ENCODE measurements at regions not wholly inside any gene's neighbourhood (a gene's known extent, or its start where the extent isn't known, plus 50 kb on each side); places are given as distances from the start of the nearest gene placed in this dataset.

DNA sequence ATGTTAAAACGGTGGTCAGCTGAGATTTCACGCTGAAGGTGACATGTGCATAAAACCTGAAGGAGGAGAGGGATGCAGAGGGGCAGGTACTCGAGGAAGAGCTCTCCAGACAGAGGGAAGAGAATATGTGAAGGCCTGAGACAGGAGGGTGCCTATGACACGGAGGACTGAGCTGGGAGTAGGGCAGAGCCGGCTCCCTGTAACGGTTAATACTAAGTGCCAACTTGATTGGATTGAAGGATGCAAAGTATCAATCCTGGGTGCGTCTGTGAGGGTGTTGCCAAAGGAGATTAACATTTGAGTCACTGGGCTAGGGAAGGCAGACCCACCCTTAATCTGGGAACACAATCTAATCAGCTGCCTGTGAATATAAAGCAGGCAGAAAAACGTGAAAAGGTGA is 136.2 kb upstream of the SYT6 start:
- intact Hi-C loops (cut with DNase I): loop anchor here in 1 of 2 donors (5.0 kb wide), 1 partner anchor 453 kb away; no protein-coding TSS in a partner anchor
- no peak overlapping the region for H3K27ac ChIP-seq
- H3K4me1 ChIP-seq: no peaks in the 10 kb centered on the region
- no peaks in the 10 kb centered on the region for H3K36me3 ChIP-seq (ENCODE audit: insufficient read depth in 1 of 2, low read depth in 1 of 2)
- H3K27me3 ChIP-seq (ENCODE audit: insufficient read depth in 3 of 3, low read length in 2 of 3): no peaks in the 10 kb centered on the region
- DNase-seq (no peak), ATAC-seq (no peak)
- H3K4me3 ChIP-seq: no peak overlapping the region
- no peaks in the 10 kb centered on the region for H3K9me3 ChIP-seq
- TF ChIP-seq, protein P1, sequence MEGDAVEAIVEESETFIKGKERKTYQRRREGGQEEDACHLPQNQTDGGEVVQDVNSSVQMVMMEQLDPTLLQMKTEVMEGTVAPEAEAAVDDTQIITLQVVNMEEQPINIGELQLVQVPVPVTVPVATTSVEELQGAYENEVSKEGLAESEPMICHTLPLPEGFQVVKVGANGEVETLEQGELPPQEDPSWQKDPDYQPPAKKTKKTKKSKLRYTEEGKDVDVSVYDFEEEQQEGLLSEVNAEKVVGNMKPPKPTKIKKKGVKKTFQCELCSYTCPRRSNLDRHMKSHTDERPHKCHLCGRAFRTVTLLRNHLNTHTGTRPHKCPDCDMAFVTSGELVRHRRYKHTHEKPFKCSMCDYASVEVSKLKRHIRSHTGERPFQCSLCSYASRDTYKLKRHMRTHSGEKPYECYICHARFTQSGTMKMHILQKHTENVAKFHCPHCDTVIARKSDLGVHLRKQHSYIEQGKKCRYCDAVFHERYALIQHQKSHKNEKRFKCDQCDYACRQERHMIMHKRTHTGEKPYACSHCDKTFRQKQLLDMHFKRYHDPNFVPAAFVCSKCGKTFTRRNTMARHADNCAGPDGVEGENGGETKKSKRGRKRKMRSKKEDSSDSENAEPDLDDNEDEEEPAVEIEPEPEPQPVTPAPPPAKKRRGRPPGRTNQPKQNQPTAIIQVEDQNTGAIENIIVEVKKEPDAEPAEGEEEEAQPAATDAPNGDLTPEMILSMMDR (IDR thresholded peaks at IDR 0.05): no peak
- WGBS, 3 donors: 60 to 68% (median 61%) methylated on average over 8 of the region's 8 CpGs

DNA sequence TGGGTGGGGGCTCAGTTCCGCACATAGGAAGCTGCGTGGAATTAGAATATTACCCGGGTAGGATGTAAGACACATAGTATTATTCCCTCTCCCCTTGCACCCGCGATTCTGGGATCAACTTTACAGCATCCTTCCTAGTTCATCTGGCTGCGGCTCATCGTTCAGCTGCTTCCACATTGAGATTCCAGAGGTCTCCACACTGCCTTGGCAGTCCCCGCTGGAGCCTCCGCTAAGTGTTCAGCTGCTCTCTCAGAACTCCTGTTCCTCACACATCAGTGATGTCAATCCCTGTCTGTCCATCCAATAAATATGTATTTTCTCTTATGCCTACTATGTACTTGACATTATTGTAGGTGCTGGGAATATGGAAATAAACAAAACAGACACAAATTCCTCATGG is 135.6 kb upstream of the SYT6 start:
- Histone ChIP-seq H3K4me3 (no peak overlapping the region), H3K9me3 (no peaks in the 10 kb centered on the region), H3K4me1 (no peaks in the 10 kb centered on the region), H3K36me3 (ENCODE audit: insufficient read depth in 1 of 2, low read depth in 1 of 2) (no peaks in the 10 kb centered on the region), H3K27ac (no peak overlapping the region), H3K27me3 (ENCODE audit: insufficient read depth in 3 of 3, low read length in 2 of 3) (no peaks in the 10 kb centered on the region)
- TF ChIP-seq, protein P1 (IDR thresholded peaks at IDR 0.05): no peak
- 54 to 69% (median 58%) methylated on average over 9 of the region's 9 CpGs for WGBS, 3 donors
- DNase-seq: no peak
- intact Hi-C loops (cut with DNase I): loop anchor here in 1 of 2 donors (5.0 kb wide), 1 partner anchor 452 kb away; no protein-coding TSS in a partner anchor
- no peak for ATAC-seq

DNA sequence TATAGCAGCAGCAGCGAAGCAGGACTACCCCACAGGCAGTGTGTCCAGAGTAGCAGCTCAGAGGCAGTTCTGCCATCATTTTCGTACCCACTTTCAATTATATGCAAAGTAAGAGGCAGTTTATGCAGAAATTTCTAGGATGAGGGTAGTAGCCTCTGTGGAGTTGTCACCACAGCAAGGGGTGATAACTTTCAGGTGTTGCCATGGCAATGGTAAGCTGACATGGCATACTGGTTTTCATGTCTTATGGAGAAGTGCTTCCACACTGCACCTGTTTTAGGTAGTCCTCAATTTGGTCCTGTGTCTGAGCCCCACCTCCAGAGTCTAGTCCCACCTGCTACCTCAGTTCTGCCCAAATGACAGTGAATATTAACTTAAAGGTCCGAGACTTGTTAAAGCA is 133.3 kb upstream of the SYT6 start:
- no peaks in the 10 kb centered on the region for H3K4me1 ChIP-seq

DNA sequence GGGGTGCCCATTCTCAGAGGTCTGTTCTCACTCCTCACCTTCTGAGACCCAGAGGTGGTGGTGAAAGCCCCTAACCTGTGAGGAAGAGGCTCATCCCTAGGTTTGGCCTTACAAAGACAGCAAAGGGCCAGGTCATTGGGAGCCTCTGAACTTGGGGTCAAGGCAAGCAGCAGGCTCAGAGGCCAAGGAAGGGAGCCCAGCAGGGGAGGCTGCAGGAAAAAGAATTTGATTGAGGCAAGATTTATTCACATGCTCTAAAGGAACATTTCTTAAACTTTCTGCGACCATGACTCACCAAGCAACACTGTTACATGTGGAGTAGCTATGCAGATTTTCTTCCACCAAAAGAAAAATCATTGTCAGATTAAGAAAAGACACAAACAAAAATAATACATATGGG is 132.5 kb upstream of the SYT6 start:
- TF ChIP-seq, protein P1 (IDR thresholded peaks at IDR 0.05): no peak
- no peak overlapping the region for H3K27ac ChIP-seq
- no peaks in the 10 kb centered on the region for H3K27me3 ChIP-seq (ENCODE audit: insufficient read depth in 3 of 3, low read length in 2 of 3)
- DNase-seq (no peak), ATAC-seq (no peak)
- H3K36me3 ChIP-seq (ENCODE audit: insufficient read depth in 1 of 2, low read depth in 1 of 2): no peaks in the 10 kb centered on the region
- intact Hi-C loops (cut with DNase I): loop anchor here in 1 of 2 donors (5.0 kb wide), 1 partner anchor 449 kb away; no protein-coding TSS in a partner anchor
- H3K9me3 ChIP-seq: no peaks in the 10 kb centered on the region
- 50 to 62% (median 59%) methylated on average over 1 of the region's 1 CpG for WGBS, 3 donors
- H3K4me1 ChIP-seq: no peaks in the 10 kb centered on the region
- H3K4me3 ChIP-seq: no peak overlapping the region

More for the DNA sequence above, 133.3 kb upstream of the SYT6 start:
- TF ChIP-seq, protein P1 (IDR thresholded peaks at IDR 0.05): no peak
- no peaks in the 10 kb centered on the region for H3K27me3 ChIP-seq (ENCODE audit: insufficient read depth in 3 of 3, low read length in 2 of 3)
- no peak overlapping the region for H3K4me3 ChIP-seq
- DNase-seq: no peak
- ATAC-seq: no peak
- no peak overlapping the region for H3K27ac ChIP-seq
- no peaks in the 10 kb centered on the region for H3K36me3 ChIP-seq (ENCODE audit: insufficient read depth in 1 of 2, low read depth in 1 of 2)
- intact Hi-C loops (cut with DNase I): loop anchor here in 1 of 2 donors (5.0 kb wide), 1 partner anchor 450 kb away; no protein-coding TSS in a partner anchor
- whole genome bisulfite sequencing, 3 donors: 80 to 91% (median 80%) methylated on average over 3 of the region's 3 CpGs
- no peaks in the 10 kb centered on the region for H3K9me3 ChIP-seq
